ENCODE measurements at regions not wholly inside any gene's neighbourhood (a gene's known extent, or its start where the extent isn't known, plus 50 kb on each side); places are given as distances from the start of the nearest gene placed in this dataset.

DNA sequence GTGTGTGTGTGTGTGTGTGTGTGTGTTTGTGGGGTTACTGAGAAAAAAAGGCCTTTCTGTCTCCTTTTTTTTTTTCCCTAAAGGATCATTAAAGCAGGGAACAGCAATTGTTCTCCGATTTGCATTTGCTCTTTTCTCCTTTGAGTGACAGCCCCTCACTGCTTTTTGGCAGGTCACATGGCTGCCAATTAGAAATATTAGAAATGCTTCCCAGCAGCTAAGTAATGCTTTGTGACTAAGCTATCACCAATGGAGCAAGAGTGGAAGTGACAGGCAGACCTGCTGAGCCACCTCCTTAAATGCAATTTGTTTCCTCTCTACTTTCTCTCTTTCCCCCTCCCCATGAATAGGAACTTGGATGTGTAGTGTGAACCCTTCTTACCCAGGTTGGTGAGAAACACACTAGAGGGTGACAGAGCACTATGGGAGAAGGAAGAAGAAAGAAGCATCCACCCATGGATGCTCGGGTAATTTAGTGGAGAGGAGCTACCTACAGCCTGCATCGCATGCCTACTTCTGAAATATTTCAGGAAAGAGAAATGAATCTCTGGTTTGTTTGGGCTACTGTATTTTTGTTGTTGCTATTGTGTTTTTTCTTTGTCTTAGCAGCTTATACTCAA is 165.2 kb upstream of the PDZRN3 start:
- CTCF ChIA-PET, result interaction anchor here (0.6 kb wide), 1 partner anchor 280 kb away, joined by 3 read pairs; no protein-coding TSS in a partner anchor
- no peaks in the 10 kb centered on the region; the same call in 1 of the 2 replicates for H3K4me1 ChIP-seq
- peak in 1 of 2 experiments; percentile 7 for DNase-seq
- intact Hi-C loops (cut with micrococcal nuclease; ENCODE audit: unreplicated experiment), result no loop called here
- TF ChIP-seq, protein P1, sequence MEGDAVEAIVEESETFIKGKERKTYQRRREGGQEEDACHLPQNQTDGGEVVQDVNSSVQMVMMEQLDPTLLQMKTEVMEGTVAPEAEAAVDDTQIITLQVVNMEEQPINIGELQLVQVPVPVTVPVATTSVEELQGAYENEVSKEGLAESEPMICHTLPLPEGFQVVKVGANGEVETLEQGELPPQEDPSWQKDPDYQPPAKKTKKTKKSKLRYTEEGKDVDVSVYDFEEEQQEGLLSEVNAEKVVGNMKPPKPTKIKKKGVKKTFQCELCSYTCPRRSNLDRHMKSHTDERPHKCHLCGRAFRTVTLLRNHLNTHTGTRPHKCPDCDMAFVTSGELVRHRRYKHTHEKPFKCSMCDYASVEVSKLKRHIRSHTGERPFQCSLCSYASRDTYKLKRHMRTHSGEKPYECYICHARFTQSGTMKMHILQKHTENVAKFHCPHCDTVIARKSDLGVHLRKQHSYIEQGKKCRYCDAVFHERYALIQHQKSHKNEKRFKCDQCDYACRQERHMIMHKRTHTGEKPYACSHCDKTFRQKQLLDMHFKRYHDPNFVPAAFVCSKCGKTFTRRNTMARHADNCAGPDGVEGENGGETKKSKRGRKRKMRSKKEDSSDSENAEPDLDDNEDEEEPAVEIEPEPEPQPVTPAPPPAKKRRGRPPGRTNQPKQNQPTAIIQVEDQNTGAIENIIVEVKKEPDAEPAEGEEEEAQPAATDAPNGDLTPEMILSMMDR (IDR thresholded peaks at IDR 0.05; ENCODE audit: insufficient read depth in 1 of 2, low read depth in 1 of 2, low read length in 1 of 2, severe bottlenecking in 1 of 2, unreplicated experiment in 1 of 2), result no peak
- Mint-ChIP-seq H3K4me1 (ENCODE audit: low read depth, unreplicated experiment) (peaks cover 6% of the 10 kb centered on the region), H3K27ac (ENCODE audit: unreplicated experiment) (no peak overlapping the region), H3K4me3 (ENCODE audit: unreplicated experiment) (no peak overlapping the region), H3K36me3 (ENCODE audit: insufficient read depth, unreplicated experiment) (no peaks in the 10 kb centered on the region), H3K27me3 (ENCODE audit: insufficient read depth, unreplicated experiment) (peaks cover 7% of the 10 kb centered on the region), H3K9me3 (ENCODE audit: unreplicated experiment) (no peaks in the 10 kb centered on the region)
- no peaks in the 10 kb centered on the region for H3K27me3 ChIP-seq (replicated peaks; ENCODE audit: control insufficient read depth, insufficient read depth, low read length)
- H3K9me3 ChIP-seq, result no peaks in the 10 kb centered on the region
- POLR2A ChIA-PET, result interaction anchor here (0.6 kb wide), 1 partner anchor 102 kb away, joined by 3 read pairs; no protein-coding TSS in a partner anchor
- H3K4me3 ChIP-seq (ENCODE audit: low read depth, low read length), result no peak overlapping the region
- BruUV-seq (replicated peaks), result no TSS peak
- no peaks in the 10 kb centered on the region for H3K36me3 ChIP-seq (ENCODE audit: control insufficient read depth, insufficient read depth, low read length)

DNA sequence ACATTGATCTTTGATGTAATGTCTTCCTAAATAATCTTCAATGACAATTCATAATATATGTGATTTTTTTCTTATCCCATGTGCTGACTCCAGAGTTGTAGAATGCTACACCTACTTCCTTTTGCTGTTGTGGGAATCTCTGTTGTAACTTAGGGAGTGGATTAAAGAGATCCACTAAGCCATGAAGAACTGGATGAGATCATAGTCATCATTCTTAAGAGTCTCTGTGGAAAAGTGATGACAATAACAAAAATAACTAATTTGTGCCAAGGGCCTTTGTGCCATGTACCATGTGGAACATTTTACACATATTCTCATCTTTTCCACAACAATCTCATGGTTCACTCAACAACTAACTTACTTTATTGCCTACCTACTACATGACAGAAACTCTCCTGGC is 162.9 kb upstream of the PDZRN3 start:
- H3K27ac Mint-ChIP-seq (ENCODE audit: unreplicated experiment), result peak overlapping the region; percentile 50
- intact Hi-C loops (cut with micrococcal nuclease; ENCODE audit: unreplicated experiment), result no loop called here
- H3K36me3 Mint-ChIP-seq (ENCODE audit: insufficient read depth, unreplicated experiment), result no peaks in the 10 kb centered on the region

DNA sequence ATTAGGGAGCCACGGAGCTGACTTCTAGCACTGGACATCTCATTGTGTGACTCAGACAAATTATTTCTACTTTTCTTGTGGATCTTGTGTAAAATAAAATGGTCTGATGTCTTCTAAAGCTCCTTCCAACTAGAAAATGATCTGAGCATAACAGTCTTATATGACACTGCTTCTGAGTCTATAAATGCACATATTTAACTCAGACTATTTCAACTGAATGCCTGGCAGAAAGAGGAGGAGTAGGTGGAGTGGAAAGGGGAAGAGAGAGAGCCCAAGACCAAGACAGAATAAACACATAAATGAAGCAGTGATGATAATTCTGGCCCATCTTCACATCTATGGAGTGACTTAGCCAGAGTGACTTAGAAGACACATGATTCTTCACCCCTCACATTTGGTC is 162.3 kb upstream of the PDZRN3 start:
- DNase-seq, result no peak
- Histone ChIP-seq H3K27me3 (replicated peaks; ENCODE audit: control insufficient read depth, insufficient read depth, low read length) (no peaks in the 10 kb centered on the region), H3K9me3 (no peaks in the 10 kb centered on the region), H3K4me1 (no peaks in the 10 kb centered on the region; the same call in 1 of the 2 replicates), H3K4me3 (ENCODE audit: low read depth, low read length) (no peak overlapping the region), H3K36me3 (ENCODE audit: control insufficient read depth, insufficient read depth, low read length) (no peaks in the 10 kb centered on the region)
- Mint-ChIP-seq H3K9me3 (ENCODE audit: unreplicated experiment) (no peaks in the 10 kb centered on the region), H3K27ac (ENCODE audit: unreplicated experiment) (no peak overlapping the region), H3K36me3 (ENCODE audit: insufficient read depth, unreplicated experiment) (no peaks in the 10 kb centered on the region), H3K27me3 (ENCODE audit: insufficient read depth, unreplicated experiment) (peaks cover 3% of the 10 kb centered on the region), H3K4me3 (ENCODE audit: unreplicated experiment) (no peak overlapping the region), H3K4me1 (ENCODE audit: low read depth, unreplicated experiment) (peaks cover 6% of the 10 kb centered on the region)
- BruUV-seq (replicated peaks), result no TSS peak
- POLR2A ChIA-PET, result no interaction called here
- intact Hi-C loops (cut with micrococcal nuclease; ENCODE audit: unreplicated experiment), result no loop called here
- TF ChIP-seq, protein P1 (IDR thresholded peaks at IDR 0.05; ENCODE audit: insufficient read depth in 1 of 2, low read depth in 1 of 2, low read length in 1 of 2, severe bottlenecking in 1 of 2, unreplicated experiment in 1 of 2), result no peak
- CTCF ChIA-PET, result no interaction called here

More for the DNA sequence above, 162.9 kb upstream of the PDZRN3 start:
- H3K4me3 Mint-ChIP-seq (ENCODE audit: unreplicated experiment), result no peak overlapping the region
- DNase-seq, result no peak
- POLR2A ChIA-PET, result no interaction called here
- CTCF ChIA-PET, result no interaction called here
- H3K4me1 Mint-ChIP-seq (ENCODE audit: low read depth, unreplicated experiment), result peaks cover 6% of the 10 kb centered on the region
- Histone ChIP-seq H3K4me3 (ENCODE audit: low read depth, low read length) (no peak overlapping the region), H3K27me3 (replicated peaks; ENCODE audit: control insufficient read depth, insufficient read depth, low read length) (no peaks in the 10 kb centered on the region), H3K9me3 (no peaks in the 10 kb centered on the region), H3K36me3 (ENCODE audit: control insufficient read depth, insufficient read depth, low read length) (no peaks in the 10 kb centered on the region), H3K4me1 (no peaks in the 10 kb centered on the region; the same call in 1 of the 2 replicates)
- TF ChIP-seq, protein P1 (IDR thresholded peaks at IDR 0.05; ENCODE audit: insufficient read depth in 1 of 2, low read depth in 1 of 2, low read length in 1 of 2, severe bottlenecking in 1 of 2, unreplicated experiment in 1 of 2), result no peak
- peaks cover 3% of the 10 kb centered on the region for H3K27me3 Mint-ChIP-seq (ENCODE audit: insufficient read depth, unreplicated experiment)
- no peaks in the 10 kb centered on the region for H3K9me3 Mint-ChIP-seq (ENCODE audit: unreplicated experiment)
- no TSS peak for BruUV-seq (replicated peaks)

Data from Caco-2 (cell line).